NCI-H510A (cell line): ENCODE measurements at regions not wholly inside any gene's neighbourhood (a gene's known extent, or its start where the extent isn't known, plus 50 kb on each side); places are given as distances from the start of the nearest gene placed in this dataset.
"Not testable (repeated sequence)": the region's sequence is repeated elsewhere in the genome, so short reads cannot be mapped to it uniquely, and the experiment has no call there.

Experiments
- DNase-seq: peaks from one replicate; lab custom pipeline; 2025; lab: John Stamatoyannopoulos, UW

- no peak for DNase-seq
Observed at GRCh38 chr9:75672478-75672877, 218.0 kb upstream of the PCSK5 start.

- no peak for DNase-seq
Observed at GRCh38 chr9:75683591-75683990, 206.9 kb upstream of the PCSK5 start.

- DNase-seq, result no peak
Observed at GRCh38 chr9:75685062-75685461, 205.4 kb upstream of the PCSK5 start.

GRCh38 chr9:75687359-75687953 lies 203.0 kb upstream of the PCSK5 start:
- DNase-seq, result no peak

GRCh38 chr9:75690551-75690950 lies 199.9 kb upstream of the PCSK5 start:
- DNase-seq, result not testable (repeated sequence)

GRCh38 chr9:75691408-75691807 lies 199.1 kb upstream of the PCSK5 start:
- no peak for DNase-seq

GRCh38 chr9:75692309-75692708 lies 198.2 kb upstream of the PCSK5 start:
- DNase-seq, result no peak

- DNase-seq, result no peak
Observed at GRCh38 chr9:75695921-75696320, 194.6 kb upstream of the PCSK5 start.

- no peak for DNase-seq
Observed at GRCh38 chr9:75699017-75699416, 191.5 kb upstream of the PCSK5 start.

- DNase-seq, result no peak
Observed at GRCh38 chr9:75699625-75700251, 190.7 kb upstream of the PCSK5 start.

- no peak for DNase-seq
Observed at GRCh38 chr9:75700252-75700640, 190.2 kb upstream of the PCSK5 start.

- DNase-seq, result no peak
Observed at GRCh38 chr9:75707191-75707590, 183.3 kb upstream of the PCSK5 start.

GRCh38 chr9:75709698-75710097 lies 180.8 kb upstream of the PCSK5 start:
- DNase-seq, result no peak

- no peak for DNase-seq
Observed at GRCh38 chr9:75712700-75713099, 177.8 kb upstream of the PCSK5 start.

- no peak for DNase-seq
Observed at GRCh38 chr9:75713335-75713734, 177.1 kb upstream of the PCSK5 start.

- no peak for DNase-seq
Observed at GRCh38 chr9:75715360-75715759, 175.1 kb upstream of the PCSK5 start.

- no peak for DNase-seq
Observed at GRCh38 chr9:75718677-75719076, 171.8 kb upstream of the PCSK5 start.

- DNase-seq, result no peak
Observed at GRCh38 chr9:75728391-75728790, 162.1 kb upstream of the PCSK5 start.

GRCh38 chr9:75734802-75735201 lies 155.7 kb upstream of the PCSK5 start:
- DNase-seq, result no peak

- no peak for DNase-seq
Observed at GRCh38 chr9:75739884-75740611, 150.4 kb upstream of the PCSK5 start.

GRCh38 chr9:75743855-75744254 lies 146.6 kb upstream of the PCSK5 start:
- no peak for DNase-seq

GRCh38 chr9:75754080-75754479 lies 136.4 kb upstream of the PCSK5 start:
- no peak for DNase-seq

GRCh38 chr9:75775166-75775565 lies 115.3 kb upstream of the PCSK5 start:
- DNase-seq, result no peak
